Body of pancreas (tissue), 4 donors: ENCODE measurements at regions not wholly inside any gene's neighbourhood (a gene's known extent, or its start where the extent isn't known, plus 50 kb on each side); places are given as distances from the start of the nearest gene placed in this dataset.

Source experiments
- POLR2A ChIP-seq, 3 donors: fragments of 450-650 bp; IDR thresholded peaks; one replicate each; pipeline ENCODE4 v1.6.1; 2016; ENCODE audit warnings: antibody characterized with exemption in 3 of 3, mild to moderate bottlenecking in 2 of 3
- TF ChIP-seq, protein P1 (sequence below), 7 experiments: fragments of 450-650 bp in 4 of 7; fragments of 200-600 bp in 3 of 7; sonication (generic) in 3 of 7; IDR thresholded peaks; one replicate each; pipeline ENCODE4 v1.5.1; 2016 to 2019; ENCODE audit warnings: antibody characterized with exemption in 7 of 7

DNA sequence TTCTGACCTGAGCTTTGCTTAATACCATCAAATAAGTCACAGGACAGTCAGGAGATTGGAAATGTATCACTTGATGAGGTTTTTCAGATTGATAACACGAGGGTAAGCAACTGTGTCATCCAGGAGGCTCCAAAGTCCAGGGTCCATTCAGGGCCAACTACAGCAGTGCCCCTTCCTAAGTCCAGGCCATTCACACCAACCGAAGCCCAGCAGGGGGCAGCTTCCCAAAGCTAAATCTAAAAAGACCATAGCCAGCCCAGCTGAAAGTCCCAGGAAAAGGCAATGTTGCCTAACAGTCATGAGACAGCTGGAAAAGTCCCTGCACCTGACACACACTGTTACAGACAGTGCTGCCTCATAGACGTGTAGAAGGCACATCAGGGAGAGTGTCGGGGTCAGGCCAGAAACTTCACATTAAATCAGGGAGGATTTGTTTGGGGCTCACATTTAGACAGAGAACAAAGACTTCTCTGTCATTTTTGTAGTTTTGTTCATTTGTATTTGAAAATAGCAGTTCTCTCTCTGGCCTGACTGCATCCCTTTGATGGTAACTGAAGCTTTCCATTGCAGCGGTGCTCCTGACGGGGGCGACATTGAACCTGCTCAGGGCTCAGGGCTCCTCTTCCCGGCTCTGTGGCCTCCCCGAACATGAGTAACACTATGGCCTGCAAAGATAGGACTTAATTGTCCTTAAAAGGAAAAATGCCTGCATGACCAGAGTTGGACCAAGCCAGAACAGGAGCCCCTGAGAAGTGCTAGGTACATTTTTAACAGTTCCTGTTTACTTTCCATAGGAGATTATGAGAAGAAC lies 200.4 kb downstream of the NRIP1 start:
- no peak for TF ChIP-seq POLR2A (IDR thresholded peaks at IDR 0.05)
- TF ChIP-seq, protein P1, sequence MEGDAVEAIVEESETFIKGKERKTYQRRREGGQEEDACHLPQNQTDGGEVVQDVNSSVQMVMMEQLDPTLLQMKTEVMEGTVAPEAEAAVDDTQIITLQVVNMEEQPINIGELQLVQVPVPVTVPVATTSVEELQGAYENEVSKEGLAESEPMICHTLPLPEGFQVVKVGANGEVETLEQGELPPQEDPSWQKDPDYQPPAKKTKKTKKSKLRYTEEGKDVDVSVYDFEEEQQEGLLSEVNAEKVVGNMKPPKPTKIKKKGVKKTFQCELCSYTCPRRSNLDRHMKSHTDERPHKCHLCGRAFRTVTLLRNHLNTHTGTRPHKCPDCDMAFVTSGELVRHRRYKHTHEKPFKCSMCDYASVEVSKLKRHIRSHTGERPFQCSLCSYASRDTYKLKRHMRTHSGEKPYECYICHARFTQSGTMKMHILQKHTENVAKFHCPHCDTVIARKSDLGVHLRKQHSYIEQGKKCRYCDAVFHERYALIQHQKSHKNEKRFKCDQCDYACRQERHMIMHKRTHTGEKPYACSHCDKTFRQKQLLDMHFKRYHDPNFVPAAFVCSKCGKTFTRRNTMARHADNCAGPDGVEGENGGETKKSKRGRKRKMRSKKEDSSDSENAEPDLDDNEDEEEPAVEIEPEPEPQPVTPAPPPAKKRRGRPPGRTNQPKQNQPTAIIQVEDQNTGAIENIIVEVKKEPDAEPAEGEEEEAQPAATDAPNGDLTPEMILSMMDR (IDR thresholded peaks at IDR 0.05), result peak; percentile 21 to 68 (median 57)
